ENCODE measurements at regions not wholly inside any gene's neighbourhood (a gene's known extent, or its start where the extent isn't known, plus 50 kb on each side); places are given as distances from the start of the nearest gene placed in this dataset.

GRCh38 chr2:204357286-204357685 is 188.0 kb upstream of the PARD3B start:
- Histone ChIP-seq H4K91ac (ENCODE audit: low read length) (no peak overlapping the region), H2AFZ (ENCODE audit: low read depth, low read length) (no peak overlapping the region), H3K14ac (ENCODE audit: low read length in 2 of 2) (no peak overlapping the region), H2BK5ac (ENCODE audit: low read depth, low read length, poor library complexity, severe bottlenecking) (peak overlapping the region; percentile 24), H2BK12ac (ENCODE audit: low read length in 2 of 2) (no peak overlapping the region), H3K4ac (ENCODE audit: low read depth in 1 of 2, low read length in 2 of 2) (no peak overlapping the region), H2AK5ac (ENCODE audit: low read length, severe bottlenecking) (peak overlapping the region; percentile 41), H3K4me1 (ENCODE audit: control insufficient read depth, insufficient read depth, low read depth, low read length) (no peaks in the 10 kb centered on the region), H3K27ac (ENCODE audit: low read length, poor library complexity, severe bottlenecking) (no peak overlapping the region), H3K36me3 (ENCODE audit: control insufficient read depth in 1 of 2, insufficient read depth in 2 of 2, low read depth in 1 of 2, low read length in 2 of 2) (no peaks in the 10 kb centered on the region), H3K4me2 (ENCODE audit: low read length, poor library complexity, severe bottlenecking) (no peak overlapping the region), H3K4me3 (ENCODE audit: insufficient read depth in 1 of 2, low read depth in 1 of 2, low read length in 2 of 2) (no peak overlapping the region), H2BK120ac (ENCODE audit: low read depth, low read length) (no peak overlapping the region), H3K27me3 (ENCODE audit: control insufficient read depth in 1 of 2, insufficient read depth in 1 of 2, low read length in 2 of 2) (no peaks in the 10 kb centered on the region), H3K9me3 (ENCODE audit: control insufficient read depth, low read length) (no peaks in the 10 kb centered on the region), H3K79me1 (replicated peaks; ENCODE audit: low read length, poor library complexity, severe bottlenecking) (no peaks in the 10 kb centered on the region), H2BK15ac (ENCODE audit: low read depth, poor library complexity, severe bottlenecking) (no peak overlapping the region), H3K23ac (ENCODE audit: low read length in 2 of 2) (no peak overlapping the region), H3K9ac (ENCODE audit: low read length) (no peak overlapping the region), H3K18ac (ENCODE audit: low read depth in 1 of 2, low read length in 2 of 2) (no peak overlapping the region), H4K8ac (ENCODE audit: low read length) (no peak overlapping the region)
- DNase-seq, result no peak
- WGBS, result 89% methylated on average over 9 of the region's 9 CpGs

- H3K27ac ChIP-seq (ENCODE audit: low read length, poor library complexity, severe bottlenecking), result peak overlapping the region; percentile 63
- no peak overlapping the region for H2BK5ac ChIP-seq (ENCODE audit: low read depth, low read length, poor library complexity, severe bottlenecking)
- H3K18ac ChIP-seq (ENCODE audit: low read depth in 1 of 2, low read length in 2 of 2), result no peak overlapping the region
- no peak overlapping the region for H3K4ac ChIP-seq (ENCODE audit: low read depth in 1 of 2, low read length in 2 of 2)
- H3K23ac ChIP-seq (ENCODE audit: low read length in 2 of 2), result no peak overlapping the region
- no peak overlapping the region for H3K4me2 ChIP-seq (ENCODE audit: low read length, poor library complexity, severe bottlenecking)
- H4K8ac ChIP-seq (ENCODE audit: low read length), result no peak overlapping the region
- H3K9ac ChIP-seq (ENCODE audit: low read length), result no peak overlapping the region
- no peaks in the 10 kb centered on the region for H3K36me3 ChIP-seq (ENCODE audit: control insufficient read depth in 1 of 2, insufficient read depth in 2 of 2, low read depth in 1 of 2, low read length in 2 of 2)
- H3K27me3 ChIP-seq (ENCODE audit: control insufficient read depth in 1 of 2, insufficient read depth in 1 of 2, low read length in 2 of 2), result no peaks in the 10 kb centered on the region
- H4K91ac ChIP-seq (ENCODE audit: low read length), result no peak overlapping the region
- H2BK120ac ChIP-seq (ENCODE audit: low read depth, low read length), result no peak overlapping the region
- H2BK15ac ChIP-seq (ENCODE audit: low read depth, poor library complexity, severe bottlenecking), result no peak overlapping the region
- 83% methylated on average over 1 of the region's 1 CpG for WGBS
- no peaks in the 10 kb centered on the region for H3K4me1 ChIP-seq (ENCODE audit: control insufficient read depth, insufficient read depth, low read depth, low read length)
- no peak overlapping the region for H2BK12ac ChIP-seq (ENCODE audit: low read length in 2 of 2)
- no peak overlapping the region for H2AK5ac ChIP-seq (ENCODE audit: low read length, severe bottlenecking)
- no peaks in the 10 kb centered on the region for H3K9me3 ChIP-seq (ENCODE audit: control insufficient read depth, low read length)
- no peak for DNase-seq
- H2AFZ ChIP-seq (ENCODE audit: low read depth, low read length), result no peak overlapping the region
- no peaks in the 10 kb centered on the region for H3K79me1 ChIP-seq (replicated peaks; ENCODE audit: low read length, poor library complexity, severe bottlenecking)
- no peak overlapping the region for H3K14ac ChIP-seq (ENCODE audit: low read length in 2 of 2)
- H3K4me3 ChIP-seq (ENCODE audit: insufficient read depth in 1 of 2, low read depth in 1 of 2, low read length in 2 of 2), result no peak overlapping the region
Measured at GRCh38 chr2:204359076-204359475, 186.2 kb upstream of the PARD3B start.

GRCh38 chr2:204360218-204361007 is 184.9 kb upstream of the PARD3B start:
- no peak overlapping the region for H2BK120ac ChIP-seq (ENCODE audit: low read depth, low read length)
- H3K27me3 ChIP-seq (ENCODE audit: control insufficient read depth in 1 of 2, insufficient read depth in 1 of 2, low read length in 2 of 2), result no peaks in the 10 kb centered on the region
- H2AFZ ChIP-seq (ENCODE audit: low read depth, low read length), result no peak overlapping the region
- no peak overlapping the region for H3K4ac ChIP-seq (ENCODE audit: low read depth in 1 of 2, low read length in 2 of 2)
- no peak overlapping the region for H3K14ac ChIP-seq (ENCODE audit: low read length in 2 of 2)
- H3K79me1 ChIP-seq (replicated peaks; ENCODE audit: low read length, poor library complexity, severe bottlenecking), result no peaks in the 10 kb centered on the region
- DNase-seq, result no peak
- H3K9ac ChIP-seq (ENCODE audit: low read length), result no peak overlapping the region
- no peaks in the 10 kb centered on the region for H3K36me3 ChIP-seq (ENCODE audit: control insufficient read depth in 1 of 2, insufficient read depth in 2 of 2, low read depth in 1 of 2, low read length in 2 of 2)
- H3K23ac ChIP-seq (ENCODE audit: low read length in 2 of 2), result no peak overlapping the region
- no peak overlapping the region for H3K27ac ChIP-seq (ENCODE audit: low read length, poor library complexity, severe bottlenecking)
- H3K18ac ChIP-seq (ENCODE audit: low read depth in 1 of 2, low read length in 2 of 2), result no peak overlapping the region
- H3K4me1 ChIP-seq (ENCODE audit: control insufficient read depth, insufficient read depth, low read depth, low read length), result no peaks in the 10 kb centered on the region
- no peak overlapping the region for H3K4me2 ChIP-seq (ENCODE audit: low read length, poor library complexity, severe bottlenecking)
- H3K9me3 ChIP-seq (ENCODE audit: control insufficient read depth, low read length), result no peaks in the 10 kb centered on the region
- H4K91ac ChIP-seq (ENCODE audit: low read length), result no peak overlapping the region
- peak overlapping the region; percentile 19 for H2AK5ac ChIP-seq (ENCODE audit: low read length, severe bottlenecking)
- H3K4me3 ChIP-seq (ENCODE audit: insufficient read depth in 1 of 2, low read depth in 1 of 2, low read length in 2 of 2), result no peak overlapping the region
- no peak overlapping the region for H2BK5ac ChIP-seq (ENCODE audit: low read depth, low read length, poor library complexity, severe bottlenecking)
- no peak overlapping the region for H2BK15ac ChIP-seq (ENCODE audit: low read depth, poor library complexity, severe bottlenecking)
- H2BK12ac ChIP-seq (ENCODE audit: low read length in 2 of 2), result no peak overlapping the region
- no peak overlapping the region for H4K8ac ChIP-seq (ENCODE audit: low read length)
- 98% methylated on average over 4 of the region's 5 CpGs for WGBS

- no peaks in the 10 kb centered on the region for H3K79me1 ChIP-seq (replicated peaks; ENCODE audit: low read length, poor library complexity, severe bottlenecking)
- no peak for DNase-seq
- no peak overlapping the region for H3K9ac ChIP-seq (ENCODE audit: low read length)
- H4K91ac ChIP-seq (ENCODE audit: low read length), result no peak overlapping the region
- H2AFZ ChIP-seq (ENCODE audit: low read depth, low read length), result no peak overlapping the region
- no peak overlapping the region for H3K27ac ChIP-seq (ENCODE audit: low read length, poor library complexity, severe bottlenecking)
- H3K9me3 ChIP-seq (ENCODE audit: control insufficient read depth, low read length), result no peaks in the 10 kb centered on the region
- no peak overlapping the region for H3K4ac ChIP-seq (ENCODE audit: low read depth in 1 of 2, low read length in 2 of 2)
- H3K4me3 ChIP-seq (ENCODE audit: insufficient read depth in 1 of 2, low read depth in 1 of 2, low read length in 2 of 2), result no peak overlapping the region
- no peak overlapping the region for H2BK5ac ChIP-seq (ENCODE audit: low read depth, low read length, poor library complexity, severe bottlenecking)
- H3K27me3 ChIP-seq (ENCODE audit: control insufficient read depth in 1 of 2, insufficient read depth in 1 of 2, low read length in 2 of 2), result no peaks in the 10 kb centered on the region
- no peak overlapping the region for H2BK120ac ChIP-seq (ENCODE audit: low read depth, low read length)
- H3K36me3 ChIP-seq (ENCODE audit: control insufficient read depth in 1 of 2, insufficient read depth in 2 of 2, low read depth in 1 of 2, low read length in 2 of 2), result no peaks in the 10 kb centered on the region
- no peak overlapping the region for H3K4me2 ChIP-seq (ENCODE audit: low read length, poor library complexity, severe bottlenecking)
- WGBS, result 88% methylated on average over 2 of the region's 2 CpGs
- H2BK12ac ChIP-seq (ENCODE audit: low read length in 2 of 2), result no peak overlapping the region
- H3K23ac ChIP-seq (ENCODE audit: low read length in 2 of 2), result no peak overlapping the region
- no peak overlapping the region for H3K14ac ChIP-seq (ENCODE audit: low read length in 2 of 2)
- no peak overlapping the region for H3K18ac ChIP-seq (ENCODE audit: low read depth in 1 of 2, low read length in 2 of 2)
- no peak overlapping the region for H2BK15ac ChIP-seq (ENCODE audit: low read depth, poor library complexity, severe bottlenecking)
- H3K4me1 ChIP-seq (ENCODE audit: control insufficient read depth, insufficient read depth, low read depth, low read length), result no peaks in the 10 kb centered on the region
- no peak overlapping the region for H4K8ac ChIP-seq (ENCODE audit: low read length)
- H2AK5ac ChIP-seq (ENCODE audit: low read length, severe bottlenecking), result no peak overlapping the region
Measured at GRCh38 chr2:204361738-204362137, 183.5 kb upstream of the PARD3B start.

Measured in mesenchymal stem cell (in vitro differentiated cells and primary cell).